Stimulated activated CD4-positive, alpha-beta T cell treated with anti-CD3 and anti-CD28 coated beads, Interleukin-1b, Interleukin-23, amount 100 ng/mL, for 24 hours (primary cell): ENCODE measurements at regions not wholly inside any gene's neighbourhood (a gene's known extent, or its start where the extent isn't known, plus 50 kb on each side); places are given as distances from the start of the nearest gene placed in this dataset.

ENCODE experiments used
- DNase-seq, 4 experiments: peaks; one replicate each; pipeline ENCODE4 v3.0.0-alpha.2; 2020; ENCODE audit warnings: low read depth in 4 of 4, low spot score in 1 of 4

DNA sequence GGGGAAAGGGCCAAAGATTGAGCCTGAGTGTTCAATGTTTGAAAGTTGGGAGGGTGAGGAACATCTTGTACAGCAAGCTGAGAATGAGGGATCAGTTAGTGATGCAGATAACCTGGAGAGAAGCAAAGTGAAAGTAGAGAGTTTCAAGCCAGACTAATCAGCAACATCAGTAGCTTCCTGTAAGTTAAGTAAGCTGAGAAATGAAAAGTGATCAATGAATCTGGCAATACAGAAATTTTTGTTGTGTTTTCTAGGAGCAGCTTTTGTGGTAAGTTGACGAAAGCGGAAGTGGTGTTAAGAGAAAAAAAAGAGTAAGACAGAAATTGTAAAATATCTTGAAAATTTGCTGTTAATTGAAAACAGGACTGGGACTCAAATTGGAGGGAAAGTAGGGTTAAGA is 855.5 kb upstream of the MAP3K7 start:
- no peak for DNase-seq

DNA sequence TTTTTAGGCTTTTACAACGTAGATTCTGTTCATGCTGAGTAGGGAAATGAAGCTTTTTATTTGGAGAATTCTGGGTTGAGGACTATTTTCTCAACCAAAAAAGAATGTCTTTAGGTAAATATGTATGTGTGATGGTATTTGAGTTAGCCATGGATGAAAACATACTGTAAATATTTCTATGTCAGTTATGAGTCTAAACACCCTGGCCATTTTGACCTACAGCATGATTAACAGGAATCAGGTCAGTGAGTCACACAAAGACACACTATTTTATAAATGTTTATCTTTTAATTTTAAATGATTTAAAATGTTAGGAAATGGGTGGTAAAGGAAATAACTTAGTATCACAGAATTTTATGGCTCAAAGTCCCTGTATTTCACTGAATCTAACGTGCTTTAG is 851.7 kb upstream of the MAP3K7 start:
- no peak for DNase-seq

DNA sequence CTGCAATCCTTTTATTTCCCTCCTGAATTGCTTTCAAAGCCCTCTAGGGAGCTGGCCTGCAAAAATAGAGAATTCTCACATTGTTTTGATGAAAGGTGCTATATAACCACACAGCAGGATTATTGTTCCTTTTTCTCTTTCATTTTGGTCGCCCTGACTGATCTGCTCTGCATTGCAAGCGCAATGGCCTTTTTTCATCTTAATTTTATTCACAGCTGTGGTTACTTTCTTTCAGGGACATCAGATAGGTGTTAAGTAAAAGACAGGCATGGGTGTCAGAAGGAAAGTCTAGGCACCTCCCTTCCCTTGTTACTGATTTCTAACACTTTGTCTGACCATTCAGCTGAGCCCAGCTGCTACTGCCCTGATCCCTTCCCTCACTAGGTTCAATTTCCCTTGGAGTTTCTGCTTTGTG is 850.5 kb upstream of the MAP3K7 start:
- DNase-seq, result no peak

DNA sequence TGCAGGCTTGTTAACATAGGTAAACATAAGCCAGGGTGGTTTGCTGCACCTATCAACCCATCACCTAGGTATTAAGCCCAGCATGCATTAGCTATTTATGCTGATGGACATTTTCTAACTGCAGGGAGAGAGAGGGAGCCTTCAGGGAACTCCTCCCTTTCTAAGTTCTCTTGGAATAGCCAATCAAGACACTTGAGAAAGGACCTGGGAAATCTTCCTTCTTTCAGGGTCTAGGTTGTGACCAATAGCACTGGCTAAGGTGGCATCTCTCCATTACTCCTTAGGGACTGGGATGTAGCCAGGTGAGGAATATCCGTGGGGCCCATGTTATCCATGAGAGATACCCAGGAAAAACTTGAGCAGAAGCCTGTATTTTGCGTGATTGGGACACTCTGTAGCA is 849.6 kb upstream of the MAP3K7 start:
- DNase-seq, result no peak

DNA sequence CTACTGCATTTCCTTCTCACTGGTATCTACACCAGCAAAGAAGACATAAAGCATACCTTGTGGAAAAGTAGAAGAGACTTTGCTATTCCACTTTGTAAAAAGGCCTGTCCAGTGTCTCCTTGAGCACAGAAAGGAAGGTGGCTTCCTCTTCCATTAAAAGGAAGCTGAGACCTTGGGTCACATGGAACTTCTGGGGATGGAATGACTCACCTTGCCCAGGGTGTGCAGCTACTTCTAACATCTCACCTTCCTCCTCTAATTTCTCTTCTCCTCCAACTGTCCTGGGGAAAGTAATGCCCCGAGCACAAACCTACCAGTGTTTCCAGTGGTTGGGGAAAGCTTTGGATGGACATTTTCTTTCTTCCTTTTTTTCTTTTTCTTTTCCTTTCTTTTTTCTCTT is 848.8 kb upstream of the MAP3K7 start:
- no peak for DNase-seq

DNA sequence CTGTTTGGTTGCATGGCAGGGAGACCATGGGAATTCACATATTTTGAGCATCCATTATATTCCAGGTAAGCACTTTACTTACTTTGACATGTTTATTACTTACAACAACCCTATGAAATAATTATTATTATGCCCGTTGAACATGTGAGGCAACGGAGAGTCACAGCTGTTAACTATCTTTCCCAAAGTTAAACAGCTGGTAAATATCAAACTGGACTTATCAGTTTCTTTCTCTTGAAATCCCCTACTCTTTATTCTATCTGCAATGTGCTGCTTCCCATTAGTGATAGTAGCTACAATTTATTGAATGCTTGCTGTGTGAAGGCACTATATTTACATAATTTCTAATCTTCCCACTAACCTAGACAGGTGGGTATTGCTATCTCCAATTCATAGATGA is 847.7 kb upstream of the MAP3K7 start:
- DNase-seq, result no peak

DNA sequence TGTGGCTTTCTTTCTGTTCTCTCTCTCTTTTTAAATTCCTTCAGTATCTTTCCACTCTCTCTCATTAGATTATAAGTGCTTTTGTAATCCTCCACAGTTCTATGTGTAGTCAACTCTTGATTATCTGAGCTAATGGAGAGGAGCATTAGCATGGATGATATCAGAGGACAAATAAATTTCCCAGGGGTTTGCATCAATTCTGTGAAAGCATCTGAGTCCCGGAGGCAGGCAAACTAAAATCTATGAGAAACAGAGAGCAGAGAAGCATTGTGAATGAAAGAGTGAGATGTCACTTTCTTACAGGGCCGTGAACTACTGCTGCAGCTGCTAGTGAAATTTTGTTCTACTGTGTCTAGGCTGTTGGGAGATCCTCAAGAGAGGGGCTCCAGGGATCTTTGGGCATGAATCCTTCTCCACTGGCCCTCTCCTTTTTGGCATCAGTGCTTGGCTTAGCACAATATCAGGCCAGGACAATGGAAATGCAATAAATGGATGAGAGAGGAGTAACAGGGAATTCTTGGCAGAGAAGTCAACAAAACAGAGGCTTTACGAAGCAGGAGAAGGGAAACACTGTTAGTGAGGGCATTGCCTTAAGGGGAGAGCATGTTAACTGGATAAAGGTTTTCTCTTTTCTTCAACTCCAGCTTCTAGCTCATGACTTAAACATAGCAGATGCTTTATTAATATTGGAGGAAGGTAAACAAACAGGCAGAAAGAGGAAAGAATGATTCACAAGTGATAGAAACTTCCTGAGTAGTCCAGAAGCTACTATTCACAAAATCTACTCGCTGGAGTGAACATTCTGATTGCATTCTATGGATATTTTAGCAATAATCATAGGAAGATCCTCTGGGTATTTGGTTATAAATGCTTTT is 847.0 kb upstream of the MAP3K7 start:
- no peak for DNase-seq

DNA sequence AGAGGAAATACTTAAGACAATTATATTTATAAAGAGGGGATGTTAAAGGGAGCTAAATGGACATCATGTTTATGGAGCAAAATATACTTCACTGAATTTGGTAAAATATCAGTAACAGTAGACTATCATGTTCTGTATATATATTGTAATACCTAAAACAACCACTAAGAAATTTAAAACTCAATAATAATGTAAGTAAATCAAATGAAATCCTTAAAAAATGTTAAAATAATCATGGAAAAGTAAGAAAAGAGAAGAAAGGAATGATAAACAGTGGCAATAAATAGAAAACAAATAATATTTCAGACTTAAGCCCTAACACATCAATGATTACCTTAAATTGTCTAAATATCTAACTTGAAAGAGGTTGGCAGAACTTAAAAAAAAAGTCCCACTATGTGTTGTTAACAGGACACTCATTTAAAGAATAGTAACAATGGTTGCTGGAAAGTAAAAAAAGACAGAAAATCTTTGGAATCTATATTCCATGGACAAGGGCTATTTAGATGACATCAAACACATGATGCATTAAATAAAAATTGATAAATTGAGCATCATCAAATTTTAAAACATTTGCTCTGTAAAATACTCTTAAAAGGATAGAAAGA is 842.2 kb upstream of the MAP3K7 start:
- DNase-seq, result no peak

DNA sequence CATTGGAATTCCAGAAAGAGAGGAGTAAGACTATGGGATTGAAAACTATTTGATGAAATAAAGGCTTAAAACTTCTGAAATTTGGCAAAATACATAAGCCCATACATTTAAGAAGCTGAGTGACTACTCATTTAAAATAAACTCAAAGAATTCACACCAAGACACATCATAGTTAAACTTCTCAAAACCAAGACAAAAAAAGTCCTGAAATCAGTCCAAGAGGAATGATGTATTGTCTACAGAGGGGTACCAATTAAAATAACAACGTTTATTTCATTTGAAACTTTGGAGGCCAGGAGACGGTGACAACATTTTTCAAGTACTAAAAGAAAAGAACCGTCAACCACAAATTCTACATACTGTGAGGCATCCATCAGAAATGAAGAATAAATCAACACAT is 841.4 kb upstream of the MAP3K7 start:
- no peak for DNase-seq

DNA sequence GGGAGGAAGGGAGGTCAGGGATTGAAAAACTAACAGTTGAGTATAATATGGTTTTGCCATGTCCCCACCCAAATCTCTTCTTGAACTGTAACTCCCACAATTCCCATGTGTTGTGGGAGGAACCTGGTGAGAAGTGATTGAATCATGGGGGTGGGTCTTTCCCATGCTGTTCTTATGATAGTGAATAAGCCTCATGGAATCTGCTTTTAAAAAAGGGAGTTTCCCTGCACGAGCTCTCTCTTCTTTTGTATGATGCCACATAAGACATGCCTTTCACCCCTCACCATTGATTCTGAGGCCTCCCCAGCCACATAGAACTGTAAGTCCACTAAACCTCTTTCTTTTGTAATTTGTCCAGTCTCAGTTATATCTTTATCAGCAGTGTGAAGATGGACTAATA is 833.4 kb upstream of the MAP3K7 start:
- no peak for DNase-seq

DNA sequence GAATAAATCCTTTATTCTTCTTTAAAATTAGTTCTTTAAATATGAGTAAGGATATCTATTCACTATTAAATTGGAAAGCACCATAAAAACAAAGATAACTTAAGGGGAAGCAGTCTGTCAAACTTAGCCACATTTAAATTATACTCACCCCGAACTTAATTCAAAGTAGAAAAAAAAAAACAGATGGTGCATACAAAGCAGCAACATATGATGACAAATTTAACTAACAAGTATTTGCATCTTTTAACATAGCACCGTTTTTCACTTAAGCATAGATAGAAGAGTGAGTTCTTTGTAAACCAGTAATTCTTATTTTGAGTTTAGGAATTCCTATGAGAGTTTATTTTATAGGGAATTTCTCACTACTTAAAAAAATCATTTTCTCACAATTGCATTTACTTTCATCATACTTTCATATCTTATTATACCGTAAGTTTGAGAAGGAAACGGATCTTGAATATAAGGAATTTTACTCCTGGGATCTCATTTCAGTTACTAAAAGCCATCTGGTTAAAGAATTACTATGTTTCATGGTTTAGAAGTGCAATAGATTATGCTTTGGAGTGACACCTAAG is 828.2 kb upstream of the MAP3K7 start:
- no peak for DNase-seq

DNA sequence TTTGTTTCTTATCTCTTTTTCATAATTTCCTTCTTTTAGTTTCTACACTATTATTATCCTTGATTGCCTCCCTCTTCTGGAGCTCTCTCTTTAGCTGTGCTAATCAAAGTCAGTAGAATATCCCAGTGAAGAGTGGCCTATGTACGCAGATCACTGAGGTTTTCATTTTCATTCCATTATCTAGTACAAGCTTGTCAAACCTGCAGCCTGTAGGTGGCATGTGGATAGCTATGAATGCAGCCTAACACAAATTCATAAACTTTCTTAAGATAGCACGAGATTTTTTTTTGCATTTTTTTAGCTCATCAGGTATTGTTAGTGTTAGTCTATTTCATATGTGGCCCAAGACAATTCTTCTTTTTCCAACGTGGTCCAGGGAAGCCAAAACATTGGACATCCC is 825.7 kb upstream of the MAP3K7 start:
- no peak for DNase-seq

DNA sequence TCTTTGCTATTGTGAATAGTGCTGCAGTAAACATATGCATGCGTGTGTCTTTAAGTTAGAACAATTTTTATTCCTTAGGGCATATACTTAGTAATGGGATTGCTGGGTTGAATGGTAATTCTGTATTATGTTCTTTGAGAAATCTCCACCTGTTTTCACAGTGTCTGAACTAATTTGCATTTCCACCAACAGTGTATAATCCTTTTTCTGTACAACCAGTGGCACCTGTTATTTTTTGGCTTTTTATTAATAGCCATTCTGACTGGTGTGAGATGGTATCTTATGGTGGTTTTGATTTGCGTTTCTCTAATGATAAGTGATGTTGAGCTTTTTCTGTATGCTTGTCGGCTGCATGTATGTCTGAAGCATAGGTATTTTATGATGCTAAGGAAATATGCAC is 820.8 kb upstream of the MAP3K7 start:
- no peak for DNase-seq

DNA sequence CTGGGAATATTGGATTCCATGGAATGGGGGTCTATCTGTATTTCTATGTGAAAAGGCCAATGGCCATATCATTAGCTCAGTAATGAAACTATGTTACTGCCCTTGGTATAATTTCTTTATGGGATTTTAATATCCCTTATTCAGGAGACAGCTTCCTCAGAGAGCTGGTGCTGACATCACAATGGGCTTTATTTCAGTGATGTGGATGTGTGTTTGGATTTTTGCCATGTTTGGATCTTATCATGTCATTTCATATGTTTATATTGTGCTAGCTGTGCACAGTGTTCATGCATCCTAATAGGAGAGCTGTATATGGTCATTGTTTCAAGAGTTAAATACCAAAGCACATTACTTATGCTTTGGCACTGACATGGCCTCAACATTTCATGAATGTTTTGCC is 806.1 kb upstream of the MAP3K7 start:
- DNase-seq, result no peak

DNA sequence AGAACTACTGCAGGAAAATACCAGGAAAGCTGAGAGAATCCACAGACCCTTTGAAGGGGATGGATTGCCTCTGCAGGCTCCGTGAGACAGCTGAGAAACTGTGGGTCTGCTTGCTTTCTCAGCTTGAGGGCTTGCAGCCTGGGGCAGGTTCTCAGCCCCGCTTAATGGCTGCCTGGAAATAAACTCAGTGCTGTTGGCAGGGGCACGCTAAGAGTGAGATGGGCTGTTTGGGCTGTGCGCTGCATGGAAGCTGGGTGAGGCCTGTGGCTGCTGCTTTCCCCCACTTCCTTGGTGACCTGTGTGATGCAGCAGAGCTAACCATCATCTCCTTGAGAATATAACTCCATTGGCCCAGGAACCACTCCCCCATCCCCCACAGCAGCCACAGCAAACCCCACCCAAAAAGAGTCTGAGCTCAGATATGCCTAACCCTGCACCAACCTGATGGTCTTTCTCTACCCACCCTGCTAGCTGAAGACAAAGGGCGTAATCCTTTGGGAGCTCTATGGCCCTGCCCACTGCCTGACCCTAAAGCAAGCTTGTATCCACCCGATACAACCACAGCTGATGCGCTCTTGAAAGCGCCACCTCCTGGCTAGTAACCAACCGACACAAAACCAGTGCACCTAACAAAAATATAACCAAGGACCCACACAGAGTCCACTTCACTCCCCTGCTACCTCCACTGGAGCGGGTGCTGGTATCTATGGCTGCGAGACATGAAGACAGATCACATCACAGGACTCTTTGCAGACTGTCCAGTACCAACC is 800.6 kb upstream of the MAP3K7 start:
- DNase-seq, result no peak

DNA sequence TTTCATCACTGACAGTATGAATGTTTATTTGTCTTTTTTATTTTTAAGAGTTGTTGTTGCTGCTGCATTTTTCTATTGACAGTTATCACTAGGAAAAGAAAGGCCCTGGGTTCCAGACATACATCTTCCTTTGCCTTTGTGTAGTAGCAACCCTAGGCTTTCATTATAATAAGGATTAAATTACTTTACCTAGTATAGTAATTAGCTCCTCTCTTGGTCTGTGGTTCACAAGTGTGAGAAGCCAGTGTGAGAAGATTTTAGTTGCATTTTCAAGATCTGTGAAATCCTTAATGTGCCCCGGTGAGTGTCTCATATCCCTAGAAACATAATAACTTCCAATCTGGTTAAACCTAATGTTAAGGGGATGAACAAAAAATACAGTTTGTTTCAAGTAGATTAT is 799.3 kb upstream of the MAP3K7 start:
- no peak for DNase-seq

DNA sequence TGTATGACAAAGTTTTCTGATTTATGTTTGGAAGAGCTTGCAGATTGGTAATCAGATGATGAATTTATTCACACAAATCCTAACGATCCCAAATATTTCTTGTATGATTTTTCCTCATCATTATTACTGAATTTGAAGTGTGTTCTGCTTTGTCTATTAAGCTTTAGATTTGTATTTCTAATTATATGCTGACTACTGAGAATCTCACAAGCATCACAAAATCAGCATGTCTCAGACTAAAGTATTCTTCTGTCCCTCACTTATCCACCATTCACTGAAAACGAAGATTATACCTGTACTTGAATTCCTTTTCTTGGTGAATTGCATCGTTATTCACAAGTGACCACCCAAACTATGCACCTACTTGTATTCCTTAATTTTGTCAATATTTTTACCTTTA is 796.3 kb upstream of the MAP3K7 start:
- DNase-seq, result no peak

DNA sequence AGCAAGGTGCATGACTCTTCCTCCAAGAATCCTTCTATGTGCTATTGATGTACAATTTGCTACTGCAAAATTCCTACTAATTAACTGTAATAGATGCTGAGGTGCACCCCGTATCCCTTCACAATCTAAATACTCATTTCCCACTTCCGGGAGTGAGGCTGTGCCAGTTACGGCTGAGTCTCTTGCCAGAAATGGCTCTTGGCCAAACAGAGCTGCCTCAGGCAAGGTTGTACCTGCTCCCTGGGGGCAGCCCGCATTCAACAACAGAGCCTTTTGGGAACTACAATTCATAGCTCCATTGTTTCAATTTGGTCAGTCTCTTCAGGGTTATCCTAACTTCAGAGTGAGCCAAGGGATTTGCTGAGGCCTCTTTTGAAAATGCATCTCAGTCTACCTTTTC is 789.8 kb upstream of the MAP3K7 start:
- DNase-seq, result no peak

DNA sequence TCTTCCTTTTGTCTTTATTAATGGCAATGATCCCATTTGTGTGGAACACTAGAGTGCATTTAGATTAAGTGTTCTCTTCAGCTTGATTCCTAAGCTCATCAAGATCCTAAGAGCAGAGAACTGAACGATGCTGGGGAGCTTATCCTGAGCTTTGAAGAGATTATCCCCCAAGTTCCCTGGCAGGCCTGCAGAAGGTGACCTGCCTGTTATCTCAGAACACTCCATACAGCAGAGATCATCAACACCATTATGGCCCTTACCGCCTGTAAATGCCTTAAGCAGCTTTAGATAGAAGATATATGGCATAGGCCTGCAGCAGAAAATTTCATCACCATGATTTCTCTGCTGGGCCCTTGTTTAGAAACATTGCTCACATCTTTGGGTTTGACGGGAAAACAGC is 779.9 kb upstream of the MAP3K7 start:
- DNase-seq, result no peak

DNA sequence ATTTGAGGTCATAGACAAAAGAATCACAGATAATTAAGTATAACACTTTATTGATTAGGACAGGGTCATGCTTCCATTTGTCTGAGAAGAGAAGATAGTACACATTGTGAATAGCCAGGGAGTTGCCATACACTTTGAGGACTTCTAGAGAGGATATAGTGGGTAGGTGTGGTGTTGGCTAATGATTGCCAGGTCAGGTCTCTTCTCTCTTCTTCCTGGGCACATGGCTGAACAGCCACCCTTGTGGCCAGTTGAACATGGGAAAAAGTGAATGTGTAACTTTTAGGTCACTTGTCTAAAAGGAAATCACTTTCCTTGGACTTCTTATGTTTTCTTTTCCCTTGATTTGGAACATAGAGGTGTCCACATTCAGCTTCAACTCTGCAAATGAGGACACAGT is 772.1 kb upstream of the MAP3K7 start:
- no peak for DNase-seq

DNA sequence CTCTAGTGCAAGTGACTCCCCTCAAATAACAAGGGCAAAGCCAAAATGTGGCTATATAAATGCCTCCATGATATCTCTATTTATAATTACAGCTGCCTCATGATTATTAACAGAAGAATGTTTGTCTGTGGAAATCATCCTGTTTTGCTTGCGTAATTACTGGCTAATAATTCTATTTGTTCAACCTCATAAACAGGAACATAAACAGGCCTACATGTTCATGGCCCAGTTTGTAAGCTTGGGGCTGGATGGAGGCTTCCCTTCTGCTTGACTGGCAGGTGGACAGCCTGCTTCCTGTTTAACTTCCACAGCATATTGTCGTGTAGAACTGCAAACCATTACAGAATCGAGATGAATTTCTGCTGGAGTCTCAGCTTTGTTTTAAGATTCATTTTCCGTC is 766.0 kb upstream of the MAP3K7 start:
- no peak for DNase-seq

DNA sequence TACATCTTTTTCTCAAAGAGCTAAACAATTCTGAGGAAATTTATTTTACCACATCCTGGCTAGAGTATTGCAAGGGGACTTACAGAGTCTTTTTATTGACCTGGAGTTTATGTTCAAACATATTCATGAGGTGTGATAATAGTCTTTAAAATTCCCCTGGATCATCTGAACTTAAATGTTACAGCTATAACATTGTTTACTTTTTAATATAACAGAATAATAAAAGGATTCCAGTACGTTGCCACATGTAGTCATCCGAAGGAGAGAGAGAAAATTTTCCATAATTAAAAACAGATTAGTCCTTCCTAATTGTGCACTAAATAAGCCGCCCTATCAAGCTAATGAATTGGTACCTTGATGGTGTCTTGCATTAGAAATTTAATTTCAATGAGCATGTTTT is 765.4 kb upstream of the MAP3K7 start:
- no peak for DNase-seq
